Activated T-cell treated with anti-CD3 and anti-CD28 coated beads, Interleukin-2, amount 50 U/mL, for 72 hours (primary cell): ENCODE measurements at regions not wholly inside any gene's neighbourhood (a gene's known extent, or its start where the extent isn't known, plus 50 kb on each side); places are given as distances from the start of the nearest gene placed in this dataset.
A peak's percentile ranks its signal among the peaks of the same experiment; 100 is the strongest.

ENCODE experiments used
- ATAC-seq, 2 donors: fragments of 150-1000 bp; cut with Tn5 transposase; replicated peaks in 1 of 2; 2 replicates each; pipeline ENCODE4 v1.10.0; 2021; ENCODE audit warnings: moderate library complexity in 2 of 2, mild to moderate bottlenecking in 1 of 2
- DNase-seq, 2 donors: peaks; one replicate each; pipeline ENCODE4 v3.0.0; 2021 to 2022; ENCODE audit warnings: mixed read lengths in 1 of 2
- H3K27ac Mint-ChIP-seq: one replicate; pipeline ENCODE4 v1.8.0; 2022; ENCODE audit warnings: mild to moderate bottlenecking, moderate library complexity, mixed read lengths
- H3K27me3 Mint-ChIP-seq: one replicate; pipeline ENCODE4 v1.8.0; 2022; ENCODE audit warnings: low read depth, mixed read lengths
- H3K36me3 Mint-ChIP-seq, 2 donors: one replicate each; pipeline ENCODE4 v1.8.0; 2022; ENCODE audit warnings: mixed read lengths in 2 of 2, mild to moderate bottlenecking in 1 of 2; ENCODE audit not compliant: insufficient read depth in 2 of 2
- H3K4me1 Mint-ChIP-seq: one replicate; pipeline ENCODE4 v1.8.0; 2022; ENCODE audit warnings: low read depth, mixed read lengths
- H3K4me3 Mint-ChIP-seq, 2 donors: one replicate each; pipeline ENCODE4 v1.8.0; 2022; ENCODE audit warnings: mild to moderate bottlenecking in 2 of 2, mixed read lengths in 2 of 2, moderate library complexity in 2 of 2
- H3K9me3 Mint-ChIP-seq, 2 donors: one replicate each; pipeline ENCODE4 v1.8.0; 2022; ENCODE audit warnings: mixed read lengths in 2 of 2

DNA sequence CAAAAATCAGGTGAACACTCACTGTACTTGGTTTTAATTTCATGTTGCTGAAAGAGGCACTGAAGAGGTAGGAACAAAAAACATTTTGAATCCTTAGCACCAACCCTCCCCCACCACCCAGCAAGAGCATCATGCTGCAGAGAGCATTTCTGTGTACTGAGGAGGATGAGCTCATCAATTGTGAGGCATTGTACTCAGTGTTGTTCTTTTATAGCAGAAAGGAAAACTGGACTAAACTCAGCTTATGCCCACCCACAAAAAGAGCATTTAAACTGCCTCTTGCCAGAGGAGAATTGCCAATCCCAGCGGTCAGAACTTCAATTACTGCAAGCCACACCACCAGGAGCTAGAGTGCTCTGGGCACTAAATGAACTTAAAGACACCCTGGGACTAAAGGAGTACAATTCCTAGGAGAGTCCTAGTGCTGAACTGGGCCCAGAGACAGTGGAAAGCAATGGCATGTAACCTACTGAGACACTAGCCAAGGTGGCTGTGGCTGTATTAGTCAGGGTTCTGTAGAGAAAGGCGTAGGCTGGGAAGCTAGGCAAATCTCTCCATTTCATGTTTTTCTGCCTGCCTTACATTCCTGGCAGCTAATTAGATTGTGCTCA is 280.7 kb upstream of the KLHL4 start:
- no peak overlapping the region for H3K4me3 Mint-ChIP-seq
- H3K27me3 Mint-ChIP-seq: no peaks in the 10 kb centered on the region
- no peak overlapping the region for H3K27ac Mint-ChIP-seq

DNA sequence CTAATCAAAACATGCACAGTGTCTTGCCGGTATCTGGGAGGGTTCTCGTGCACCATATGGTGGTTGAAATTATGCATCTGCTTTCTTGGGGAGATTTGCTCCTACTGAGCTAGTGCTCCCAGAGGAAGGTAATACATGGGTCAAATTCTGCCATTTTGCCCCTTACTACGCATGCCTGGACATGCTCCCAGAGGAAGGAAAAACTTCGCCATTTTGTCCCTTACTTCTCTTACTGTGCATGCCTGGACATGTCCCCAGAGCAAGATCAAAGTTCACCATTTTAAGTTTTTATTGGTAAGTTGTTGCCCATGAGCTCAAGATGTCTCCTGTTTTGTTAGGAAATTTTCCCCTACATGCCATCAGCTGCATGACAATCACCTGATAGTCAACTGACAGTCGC is 252.1 kb upstream of the KLHL4 start:
- peak overlapping the region; percentile 54 for H3K27ac Mint-ChIP-seq
- no peak for ATAC-seq
- H3K36me3 Mint-ChIP-seq: no peaks in the 10 kb centered on the region
- no peak overlapping the region for H3K4me3 Mint-ChIP-seq
- peaks cover 0 to 3% of the 10 kb centered on the region in 2 donors for H3K9me3 Mint-ChIP-seq
- no peaks in the 10 kb centered on the region for H3K4me1 Mint-ChIP-seq
- no peak for DNase-seq
- H3K27me3 Mint-ChIP-seq: no peaks in the 10 kb centered on the region

More for the DNA sequence above, 280.7 kb upstream of the KLHL4 start:
- ATAC-seq (no peak), DNase-seq (no peak)
- H3K9me3 Mint-ChIP-seq: peaks cover 0 to 1% of the 10 kb centered on the region in 2 donors
- H3K4me1 Mint-ChIP-seq: no peaks in the 10 kb centered on the region
- peaks cover 0 to 2% of the 10 kb centered on the region in 2 donors for H3K36me3 Mint-ChIP-seq

DNA sequence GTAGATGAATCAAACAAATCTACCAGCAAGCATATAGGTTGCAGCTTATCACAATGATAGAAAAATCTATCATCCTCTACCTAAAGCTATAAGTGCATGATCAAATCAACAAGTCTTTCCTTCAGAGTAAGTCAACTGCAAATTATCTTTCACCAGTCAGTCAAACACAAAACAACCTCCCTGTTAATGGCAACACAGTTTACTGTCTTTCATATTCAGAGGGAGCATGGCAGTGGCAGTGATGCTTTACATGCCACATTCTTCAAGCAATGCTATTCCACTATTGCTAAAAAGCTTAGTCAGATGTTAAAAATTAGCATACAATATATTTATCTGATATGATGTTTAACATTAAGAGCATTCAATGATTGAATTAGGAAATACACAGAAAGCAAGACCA is 245.1 kb upstream of the KLHL4 start:
- no peaks in the 10 kb centered on the region for H3K27me3 Mint-ChIP-seq
- no peaks in the 10 kb centered on the region for H3K36me3 Mint-ChIP-seq
- no peak overlapping the region for H3K27ac Mint-ChIP-seq
- ATAC-seq (no peak), DNase-seq (no peak)
- no peaks in the 10 kb centered on the region for H3K9me3 Mint-ChIP-seq
- H3K4me1 Mint-ChIP-seq: no peaks in the 10 kb centered on the region
- no peak overlapping the region for H3K4me3 Mint-ChIP-seq

DNA sequence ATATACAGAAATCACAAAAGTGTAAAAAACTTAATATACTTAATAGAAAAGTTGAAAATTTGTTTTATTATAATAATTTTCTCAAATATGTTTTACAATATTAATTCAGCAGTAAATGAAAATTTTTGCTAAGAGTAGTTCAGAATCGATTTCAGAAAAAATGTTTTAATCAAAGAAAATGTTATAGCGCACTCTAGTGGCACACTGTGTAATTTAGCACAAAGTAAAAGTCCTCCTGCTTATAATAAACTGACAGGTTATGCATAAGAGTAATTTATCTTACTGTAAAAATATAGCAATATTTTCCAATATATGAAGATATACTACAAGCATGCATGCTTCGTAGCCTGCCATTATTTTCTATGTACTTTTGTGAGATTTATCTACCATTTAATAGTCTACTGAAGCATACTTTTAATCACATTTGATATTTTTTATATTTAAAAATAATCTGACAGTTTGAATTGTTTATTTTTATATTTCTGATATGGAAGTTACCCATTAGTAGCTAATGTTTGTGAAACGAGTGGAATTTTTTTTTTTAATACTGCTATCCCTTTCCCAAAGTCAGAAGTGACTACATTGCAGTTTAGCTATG is 217.9 kb upstream of the KLHL4 start:
- no peaks in the 10 kb centered on the region for H3K36me3 Mint-ChIP-seq
- peaks cover 18% of the 10 kb centered on the region for H3K27me3 Mint-ChIP-seq
- no peak overlapping the region for H3K27ac Mint-ChIP-seq
- H3K4me3 Mint-ChIP-seq: no peak overlapping the region
- ATAC-seq: no peak
- H3K4me1 Mint-ChIP-seq: no peaks in the 10 kb centered on the region
- peaks cover 0 to under 1% of the 10 kb centered on the region in 2 donors for H3K9me3 Mint-ChIP-seq
- DNase-seq: no peak

DNA sequence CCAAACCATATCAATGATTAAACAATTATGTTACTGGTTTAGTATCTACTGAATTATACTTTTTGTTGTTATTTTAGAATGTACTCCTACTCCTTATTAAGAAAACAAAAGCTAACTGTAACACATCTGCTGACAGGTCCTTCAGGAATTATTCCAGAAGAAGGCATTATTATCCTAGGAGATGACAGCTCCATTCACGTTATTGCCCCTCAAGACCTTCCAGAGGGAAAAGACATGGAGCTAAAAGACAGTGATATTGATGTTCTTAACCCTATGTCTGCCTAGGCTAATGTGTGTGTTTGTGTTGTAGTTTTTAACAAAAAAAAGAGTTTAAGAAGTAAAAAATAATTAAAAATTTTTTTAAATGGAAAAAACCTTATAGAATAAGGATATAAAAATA is 206.8 kb upstream of the KLHL4 start:
- DNase-seq: no peak
- H3K27ac Mint-ChIP-seq: no peak overlapping the region
- ATAC-seq: no peak
- H3K4me1 Mint-ChIP-seq: no peaks in the 10 kb centered on the region
- no peaks in the 10 kb centered on the region for H3K27me3 Mint-ChIP-seq
- no peak overlapping the region for H3K4me3 Mint-ChIP-seq
- H3K9me3 Mint-ChIP-seq: no peaks in the 10 kb centered on the region
- no peaks in the 10 kb centered on the region for H3K36me3 Mint-ChIP-seq

DNA sequence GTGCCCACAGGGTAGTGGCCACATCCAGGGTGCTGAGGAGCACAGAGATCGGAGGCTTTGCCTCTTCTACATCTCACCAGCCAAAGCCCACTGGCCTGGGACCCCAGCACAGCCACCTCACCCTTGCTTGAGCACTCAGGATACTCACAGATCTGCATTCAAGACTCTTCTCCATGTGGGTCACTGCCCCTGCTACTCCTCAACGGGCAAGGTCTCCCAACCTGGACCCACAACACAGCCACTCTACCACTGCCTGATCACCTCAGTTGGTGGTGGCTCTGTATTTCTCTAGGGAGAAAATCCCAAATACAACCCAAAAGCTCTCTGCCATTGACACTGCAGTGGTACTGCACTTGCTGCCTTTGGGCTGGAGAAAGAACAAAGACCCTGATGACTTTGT is 190.3 kb upstream of the KLHL4 start:
- no peaks in the 10 kb centered on the region for H3K4me1 Mint-ChIP-seq
- ATAC-seq (no peak), DNase-seq (no peak)
- no peak overlapping the region for H3K4me3 Mint-ChIP-seq
- H3K27me3 Mint-ChIP-seq: no peaks in the 10 kb centered on the region
- H3K9me3 Mint-ChIP-seq: no peaks in the 10 kb centered on the region
- H3K36me3 Mint-ChIP-seq: no peaks in the 10 kb centered on the region
- no peak overlapping the region for H3K27ac Mint-ChIP-seq

DNA sequence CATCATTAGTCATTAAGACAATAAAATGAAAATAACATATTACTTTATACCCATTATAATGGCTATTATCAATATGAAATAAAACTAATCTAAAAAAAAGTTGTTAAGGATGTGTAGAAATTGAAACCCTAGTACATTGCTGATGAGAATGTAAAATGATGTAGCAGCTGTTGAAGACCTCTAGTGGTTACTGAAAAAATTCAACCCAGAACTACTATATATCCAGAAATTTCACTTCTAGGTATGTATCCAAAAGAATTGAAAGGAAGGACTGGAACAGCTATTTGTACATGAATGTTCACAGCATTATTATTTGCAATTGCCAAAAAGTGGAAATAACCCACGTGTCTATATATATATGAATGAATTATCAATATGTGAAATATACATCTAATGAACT is 180.3 kb upstream of the KLHL4 start:
- no peak for ATAC-seq
- no peak overlapping the region for H3K4me3 Mint-ChIP-seq
- no peak overlapping the region for H3K27ac Mint-ChIP-seq
- no peaks in the 10 kb centered on the region for H3K9me3 Mint-ChIP-seq
- no peaks in the 10 kb centered on the region for H3K4me1 Mint-ChIP-seq
- H3K27me3 Mint-ChIP-seq: no peaks in the 10 kb centered on the region
- DNase-seq: no peak
- H3K36me3 Mint-ChIP-seq: no peaks in the 10 kb centered on the region

DNA sequence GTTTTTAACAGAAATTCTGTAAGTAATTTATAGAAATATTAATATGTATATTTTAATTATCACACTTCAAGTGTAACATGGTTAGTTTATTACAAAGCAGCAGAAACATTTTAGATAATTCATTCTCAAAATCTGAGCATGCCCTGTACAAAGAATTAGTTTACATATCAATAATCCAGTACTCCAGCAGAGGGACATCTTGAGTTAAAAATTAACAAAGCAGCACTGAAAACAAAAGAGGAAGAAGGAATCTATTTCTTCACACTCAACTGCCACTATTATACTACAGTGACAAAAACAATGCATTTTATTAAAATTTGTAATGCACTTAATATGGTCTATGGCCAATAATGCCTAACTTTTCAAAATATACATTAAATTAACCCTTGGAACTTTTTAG is 179.1 kb upstream of the KLHL4 start:
- Mint-ChIP-seq H3K27ac (no peak overlapping the region), H3K9me3 (peaks cover 0 to 2% of the 10 kb centered on the region in 2 donors), H3K4me1 (no peaks in the 10 kb centered on the region), H3K36me3 (no peaks in the 10 kb centered on the region), H3K4me3 (no peak overlapping the region), H3K27me3 (no peaks in the 10 kb centered on the region)
- no peak for ATAC-seq
- no peak for DNase-seq

DNA sequence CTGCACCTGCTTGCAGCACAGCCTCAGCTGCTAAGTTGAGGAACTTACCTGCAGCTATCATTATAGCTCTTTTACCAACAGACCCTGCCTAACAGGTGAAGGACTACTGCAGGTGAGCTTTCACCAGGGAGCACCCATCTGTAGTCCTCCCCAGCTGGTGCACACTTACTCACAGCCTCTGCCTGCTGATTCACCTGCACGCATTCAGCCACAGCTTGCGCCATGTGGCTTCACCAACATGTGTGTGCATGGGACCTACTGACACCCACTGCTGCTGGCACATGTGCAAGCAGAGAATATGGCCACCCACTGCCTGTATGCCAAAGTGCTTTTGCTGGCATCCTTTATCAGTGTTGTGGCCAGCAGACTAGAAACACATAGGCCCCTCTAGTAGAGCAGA is 146.7 kb upstream of the KLHL4 start:
- Mint-ChIP-seq H3K36me3 (no peaks in the 10 kb centered on the region), H3K9me3 (peaks cover 2 to 3% of the 10 kb centered on the region in 2 donors), H3K27ac (no peak overlapping the region), H3K4me3 (no peak overlapping the region), H3K27me3 (no peaks in the 10 kb centered on the region), H3K4me1 (no peaks in the 10 kb centered on the region)
- DNase-seq: no peak
- no peak for ATAC-seq

DNA sequence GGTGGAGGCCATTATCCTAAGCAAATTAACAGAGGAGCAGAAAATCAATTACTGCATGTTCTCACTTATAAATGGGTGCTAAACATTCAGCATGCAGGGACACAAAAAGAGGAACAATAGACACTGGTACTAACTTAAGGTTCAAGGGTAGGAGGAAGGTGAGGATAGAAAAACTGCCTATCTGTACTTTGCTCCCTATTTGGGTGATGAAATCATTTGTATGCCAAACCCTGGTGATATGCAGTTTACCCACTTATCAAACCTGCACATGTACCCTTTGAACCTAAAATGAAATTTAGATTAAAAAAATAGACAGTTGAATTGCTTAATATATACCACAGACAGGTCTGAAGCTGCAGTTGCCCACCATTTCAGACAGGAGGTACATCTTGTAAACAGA is 143.3 kb upstream of the KLHL4 start:
- Mint-ChIP-seq H3K27me3 (no peaks in the 10 kb centered on the region), H3K27ac (no peak overlapping the region), H3K36me3 (no peaks in the 10 kb centered on the region), H3K9me3 (peaks cover 2 to 3% of the 10 kb centered on the region in 2 donors), H3K4me1 (no peaks in the 10 kb centered on the region), H3K4me3 (no peak overlapping the region)
- no peak for DNase-seq
- no peak for ATAC-seq

DNA sequence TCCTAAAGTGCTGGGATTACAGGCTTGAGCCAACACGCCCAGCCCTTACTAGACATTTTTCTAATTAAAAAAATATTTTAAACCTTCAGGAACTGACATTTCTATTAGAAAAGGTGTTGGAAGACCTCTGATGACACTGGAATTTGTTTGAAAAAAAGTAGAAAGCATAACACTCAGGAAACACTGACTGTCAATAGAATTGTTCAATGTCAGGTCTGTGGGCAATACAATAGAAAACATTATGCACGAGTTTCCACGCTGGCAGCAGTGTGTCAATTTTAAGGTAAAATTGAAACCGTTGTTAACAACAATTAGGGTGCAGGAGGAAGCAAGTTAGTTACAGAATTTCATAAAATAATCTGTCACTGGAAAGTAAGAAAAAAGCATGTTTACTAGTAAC is 140.7 kb upstream of the KLHL4 start:
- Mint-ChIP-seq H3K4me3 (no peak overlapping the region), H3K27me3 (no peaks in the 10 kb centered on the region), H3K36me3 (no peaks in the 10 kb centered on the region), H3K4me1 (no peaks in the 10 kb centered on the region), H3K27ac (no peak overlapping the region), H3K9me3 (peaks cover 2 to 5% of the 10 kb centered on the region in 2 donors)
- DNase-seq: no peak
- ATAC-seq: no peak

DNA sequence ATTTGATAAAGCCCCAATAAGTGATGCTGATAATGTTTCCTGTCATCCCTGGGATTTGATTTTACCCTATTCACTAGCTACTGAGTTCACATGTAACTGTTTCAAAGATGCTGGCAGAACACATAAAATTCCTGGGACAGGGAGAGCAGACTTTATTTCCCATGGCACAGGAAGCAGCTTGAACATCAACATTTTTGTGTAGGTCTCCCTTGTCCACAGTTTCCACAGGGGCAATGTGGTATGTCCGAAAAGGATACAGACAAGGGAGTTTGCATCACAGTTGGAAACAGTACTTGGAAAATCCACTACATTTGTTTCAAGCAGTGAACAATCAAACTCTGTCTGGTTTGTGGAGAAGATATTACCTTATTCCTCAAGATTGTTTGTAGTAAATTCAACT is 129.2 kb upstream of the KLHL4 start:
- H3K4me1 Mint-ChIP-seq: no peaks in the 10 kb centered on the region
- no peak overlapping the region for H3K4me3 Mint-ChIP-seq
- peaks cover under 1% of the 10 kb centered on the region for H3K27me3 Mint-ChIP-seq
- no peak for ATAC-seq
- no peaks in the 10 kb centered on the region for H3K9me3 Mint-ChIP-seq
- no peak overlapping the region for H3K27ac Mint-ChIP-seq
- DNase-seq: no peak
- H3K36me3 Mint-ChIP-seq: no peaks in the 10 kb centered on the region

DNA sequence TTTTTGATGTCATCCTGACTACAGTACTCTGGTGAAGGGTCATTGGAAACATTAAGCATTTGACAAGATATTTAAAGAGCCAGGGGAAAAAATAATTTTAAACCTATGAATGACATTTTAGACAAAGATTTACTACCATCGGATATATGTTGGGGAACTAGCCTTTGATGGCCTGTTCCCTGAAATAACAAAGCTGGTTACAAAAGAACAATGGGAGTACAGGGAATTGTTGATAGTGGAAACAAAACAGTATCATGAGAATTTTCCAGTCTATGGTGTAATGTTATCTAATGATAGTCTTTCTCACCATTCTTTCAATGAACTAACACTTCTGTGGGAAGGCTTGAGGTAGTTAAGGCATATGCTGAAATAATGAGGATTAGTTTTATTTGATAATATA is 125.9 kb upstream of the KLHL4 start:
- Mint-ChIP-seq H3K9me3 (peaks cover 0 to 7% of the 10 kb centered on the region in 2 donors), H3K27ac (no peak overlapping the region), H3K4me1 (no peaks in the 10 kb centered on the region), H3K4me3 (no peak overlapping the region), H3K36me3 (no peaks in the 10 kb centered on the region), H3K27me3 (no peaks in the 10 kb centered on the region)
- DNase-seq (no peak), ATAC-seq (no peak)

DNA sequence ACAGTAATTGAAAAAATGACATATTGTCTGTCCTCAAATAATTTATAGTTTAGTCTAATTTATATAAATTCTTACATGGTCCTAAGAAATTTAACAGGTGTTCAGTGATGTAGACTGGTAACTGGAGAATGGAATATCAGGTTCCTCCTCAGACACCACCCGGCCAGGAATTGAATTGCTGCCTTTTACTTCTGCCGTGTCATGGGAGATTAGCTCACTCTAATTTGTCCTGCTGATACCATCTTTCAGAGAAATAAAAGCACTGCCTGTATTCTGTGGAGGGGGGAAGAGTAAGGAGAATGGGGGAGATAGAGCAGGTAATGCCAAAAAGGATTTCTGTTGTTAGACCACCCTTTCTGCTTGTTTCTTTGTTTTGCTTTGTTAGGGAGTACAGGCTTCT is 125.2 kb upstream of the KLHL4 start:
- Mint-ChIP-seq H3K27me3 (no peaks in the 10 kb centered on the region), H3K4me1 (no peaks in the 10 kb centered on the region), H3K9me3 (peaks cover 0 to 8% of the 10 kb centered on the region in 2 donors), H3K36me3 (no peaks in the 10 kb centered on the region), H3K27ac (no peak overlapping the region), H3K4me3 (no peak overlapping the region)
- ATAC-seq: no peak
- no peak for DNase-seq
